Stimulated activated CD4-positive, alpha-beta T cell treated with anti-CD3 and anti-CD28 coated beads, Interleukin-12 subunit alpha, Interleukin-12 subunit beta, amount 100 ng/mL, for 24 hours (primary cell): ENCODE measurements at regions not wholly inside any gene's neighbourhood (a gene's known extent, or its start where the extent isn't known, plus 50 kb on each side); places are given as distances from the start of the nearest gene placed in this dataset.
"Not testable (repeated sequence)": the region's sequence is repeated elsewhere in the genome, so short reads cannot be mapped to it uniquely, and the experiment has no call there.

Source experiments
- DNase-seq, 2 experiments: peaks; one replicate each; pipeline ENCODE4 v3.0.0-alpha.2; 2020; ENCODE audit warnings: low read depth in 2 of 2

DNA sequence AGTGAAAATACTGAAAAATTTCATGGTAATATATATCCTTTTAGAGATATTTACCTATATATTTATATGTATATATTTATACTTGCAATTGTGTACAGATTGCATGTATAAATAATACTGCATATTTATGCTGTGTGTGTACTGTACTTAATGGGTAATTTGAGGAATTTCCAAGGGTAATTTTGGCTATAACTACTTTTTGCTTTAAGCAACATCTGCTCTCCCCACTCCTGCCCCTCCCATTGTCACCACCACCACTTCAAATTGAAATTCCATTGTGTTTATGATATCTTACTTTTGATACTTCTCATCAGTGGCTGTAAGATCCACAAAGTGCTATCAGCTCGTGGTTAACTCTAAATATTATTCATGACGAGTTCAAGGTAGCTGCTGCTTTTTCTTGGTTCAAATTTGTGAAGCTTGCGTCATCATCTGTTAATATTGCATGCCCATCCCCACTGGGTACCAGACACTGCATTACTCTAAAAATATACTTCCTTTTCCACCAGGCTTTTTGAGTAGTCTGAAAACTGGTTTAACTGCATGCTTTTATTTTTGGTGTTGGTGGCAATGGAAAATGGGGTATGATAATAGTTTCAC is 91.7 kb upstream of the MITF start:
- DNase-seq: no peak

DNA sequence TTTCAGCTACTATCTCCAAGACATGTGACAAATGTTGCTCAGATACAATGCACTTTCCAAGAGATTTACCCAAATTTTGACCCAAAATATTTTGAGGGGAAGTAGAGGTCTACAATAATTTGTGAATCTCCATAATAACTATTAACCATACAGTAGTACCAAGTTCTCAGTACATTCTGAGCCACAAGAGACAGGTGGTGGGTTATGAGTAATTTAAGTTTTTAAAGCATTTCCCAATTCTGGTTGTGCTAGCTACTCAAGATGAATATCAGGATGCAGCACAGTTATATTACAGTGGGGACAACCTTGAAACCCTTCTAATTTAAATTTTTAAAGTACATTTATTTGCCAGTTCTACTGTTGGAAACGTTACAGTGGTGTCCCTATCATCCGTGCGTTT is 92.2 kb upstream of the MITF start:
- DNase-seq: no peak

DNA sequence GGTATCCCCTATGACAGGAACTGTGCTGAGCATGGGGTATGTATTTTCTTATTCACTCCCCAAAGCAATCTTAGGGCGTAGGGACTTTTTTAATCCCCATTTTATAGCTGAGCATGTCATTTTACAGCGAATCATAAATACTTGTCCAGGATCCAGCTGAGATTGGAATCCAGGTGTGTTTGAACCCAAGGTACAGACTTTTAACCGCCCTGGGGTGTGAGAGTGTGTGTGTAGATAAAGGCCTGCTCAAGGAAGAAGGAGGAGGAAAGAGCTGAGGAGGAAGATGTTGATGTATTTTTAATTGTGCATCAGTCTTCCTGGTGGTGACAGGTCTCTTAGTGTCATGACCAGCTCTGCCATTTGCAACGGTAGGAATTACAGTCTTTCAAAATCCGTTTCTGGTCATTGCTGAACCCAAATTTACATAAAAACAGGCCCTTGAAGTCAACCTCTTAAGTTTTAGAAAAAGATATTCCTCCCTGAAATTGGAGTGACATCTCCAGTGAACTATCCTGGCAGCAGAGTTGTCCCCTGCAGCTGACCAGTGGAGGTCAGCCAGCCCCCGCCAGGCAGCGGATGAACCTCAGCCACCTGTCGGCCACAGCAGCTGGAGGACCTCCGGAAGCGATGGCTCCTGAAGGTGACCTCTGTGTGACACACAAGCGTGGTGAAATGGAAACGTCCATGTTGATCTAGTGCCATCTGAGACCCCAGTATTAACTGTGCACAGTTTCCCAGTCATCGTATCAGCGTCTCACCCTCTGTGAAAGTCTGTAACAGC is 92.8 kb upstream of the MITF start:
- no peak for DNase-seq

DNA sequence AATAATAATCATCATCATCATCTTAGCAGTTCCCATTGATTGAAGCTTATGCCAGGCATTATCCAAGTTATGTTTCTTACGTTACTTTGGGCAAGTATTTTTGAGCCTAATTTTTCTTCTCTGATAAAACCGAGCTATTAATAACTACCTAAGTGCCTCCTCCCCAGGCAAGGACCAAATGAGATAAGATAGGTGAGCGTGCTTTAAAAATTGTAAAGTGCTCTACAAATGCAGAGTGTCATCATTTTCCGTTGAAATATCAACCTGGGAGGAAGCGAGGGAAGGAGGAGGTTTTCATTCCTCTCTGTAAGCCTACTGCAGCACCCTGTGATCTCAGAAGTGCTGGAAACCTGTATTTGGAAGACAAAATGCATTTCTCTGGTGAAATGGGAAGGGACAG is 96.7 kb upstream of the MITF start:
- no peak for DNase-seq

DNA sequence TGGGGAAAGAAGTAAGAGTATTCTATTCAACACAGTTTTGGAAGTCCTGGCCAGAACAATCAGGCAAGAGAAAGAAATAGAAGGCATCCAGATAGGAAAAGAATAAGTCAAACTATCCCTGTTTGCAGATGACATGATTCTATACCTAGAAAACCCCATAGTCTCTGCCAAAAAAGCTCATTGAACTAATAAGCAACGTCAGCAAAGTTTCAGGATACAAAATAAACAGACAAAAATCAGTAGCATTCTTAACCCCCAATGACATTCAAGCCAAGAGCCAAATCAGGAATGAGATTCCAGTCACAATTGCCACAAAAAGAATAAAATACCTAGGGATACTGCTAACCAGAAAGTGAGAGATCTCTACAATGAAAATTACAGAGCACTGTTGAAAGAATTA is 99.4 kb upstream of the MITF start:
- no peak for DNase-seq

DNA sequence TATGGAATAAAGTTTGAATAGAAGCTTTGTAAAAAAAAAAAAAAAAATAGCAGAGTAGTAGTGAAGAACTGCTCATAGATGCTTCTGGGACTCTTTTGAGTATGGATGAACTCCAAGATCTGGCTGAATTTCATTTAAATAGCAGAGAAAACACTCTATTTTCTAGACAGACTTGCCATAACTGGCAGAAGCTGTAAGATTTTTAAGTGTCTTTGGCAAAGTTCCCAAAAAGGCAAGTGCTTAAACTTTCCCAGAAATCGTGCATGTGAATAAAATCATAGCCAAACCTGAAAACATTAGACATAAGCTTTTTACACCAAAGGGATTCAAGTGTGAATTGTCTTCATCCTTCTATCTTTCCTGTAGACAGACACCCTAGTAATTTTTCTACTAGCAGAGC is 110.3 kb upstream of the MITF start:
- DNase-seq: no peak

DNA sequence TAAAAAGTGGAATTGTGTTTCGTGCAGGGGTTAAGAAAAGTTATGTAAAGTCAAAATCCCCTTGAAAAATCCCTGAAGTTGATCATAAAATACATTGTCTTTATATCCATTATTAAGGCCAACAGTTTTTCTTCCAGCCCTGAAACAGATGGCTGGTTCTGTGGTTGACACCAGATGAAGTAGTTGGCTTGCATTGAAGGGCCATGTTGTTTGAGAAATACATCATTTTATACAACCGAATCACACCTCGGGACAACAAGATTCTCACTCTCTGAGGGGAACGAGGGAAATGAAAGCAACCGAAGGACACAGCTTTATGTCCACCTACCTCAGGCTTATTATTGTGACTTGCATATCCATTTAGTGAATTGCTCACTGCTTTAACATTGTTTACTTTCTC is 126.0 kb upstream of the MITF start:
- no peak for DNase-seq

DNA sequence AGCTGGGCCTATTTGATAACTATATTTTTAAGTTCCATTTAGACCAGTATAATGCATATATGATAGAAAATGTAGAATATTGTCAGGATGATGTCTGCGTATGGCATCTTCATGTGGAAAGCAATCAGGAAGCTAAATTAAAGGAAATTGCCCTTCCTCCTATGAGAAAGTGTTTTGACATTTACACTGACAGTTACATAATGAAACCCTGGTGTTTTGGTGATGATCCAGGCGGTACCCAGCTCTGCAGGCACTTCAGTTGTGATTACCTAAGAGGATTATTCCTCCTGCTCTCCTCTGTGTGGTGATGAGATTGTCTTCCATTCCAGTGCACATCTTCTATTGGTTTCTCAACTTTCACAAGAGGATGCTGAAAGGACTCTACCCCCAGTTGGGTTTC is 126.5 kb upstream of the MITF start:
- DNase-seq: no peak

DNA sequence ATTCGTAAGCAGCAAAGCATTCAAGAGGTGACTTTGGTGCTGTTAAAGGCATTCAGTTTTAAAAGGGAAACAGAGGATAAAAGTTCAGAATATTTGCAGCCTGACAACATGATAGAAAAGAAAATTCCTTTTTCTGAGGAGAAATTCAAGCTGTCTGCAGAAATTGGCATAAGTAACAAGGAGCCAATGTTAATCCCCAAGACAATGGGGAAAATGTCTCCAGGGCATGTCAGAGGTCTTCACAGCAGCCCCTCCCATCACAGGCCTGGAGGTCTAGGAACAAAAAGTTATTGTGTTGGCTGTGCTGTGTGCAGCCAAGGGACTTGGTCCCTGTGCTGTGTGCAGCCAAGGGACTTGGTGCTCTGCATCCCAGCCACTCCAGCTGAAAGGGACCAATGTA is 129.7 kb upstream of the MITF start:
- not testable (repeated sequence) for DNase-seq

DNA sequence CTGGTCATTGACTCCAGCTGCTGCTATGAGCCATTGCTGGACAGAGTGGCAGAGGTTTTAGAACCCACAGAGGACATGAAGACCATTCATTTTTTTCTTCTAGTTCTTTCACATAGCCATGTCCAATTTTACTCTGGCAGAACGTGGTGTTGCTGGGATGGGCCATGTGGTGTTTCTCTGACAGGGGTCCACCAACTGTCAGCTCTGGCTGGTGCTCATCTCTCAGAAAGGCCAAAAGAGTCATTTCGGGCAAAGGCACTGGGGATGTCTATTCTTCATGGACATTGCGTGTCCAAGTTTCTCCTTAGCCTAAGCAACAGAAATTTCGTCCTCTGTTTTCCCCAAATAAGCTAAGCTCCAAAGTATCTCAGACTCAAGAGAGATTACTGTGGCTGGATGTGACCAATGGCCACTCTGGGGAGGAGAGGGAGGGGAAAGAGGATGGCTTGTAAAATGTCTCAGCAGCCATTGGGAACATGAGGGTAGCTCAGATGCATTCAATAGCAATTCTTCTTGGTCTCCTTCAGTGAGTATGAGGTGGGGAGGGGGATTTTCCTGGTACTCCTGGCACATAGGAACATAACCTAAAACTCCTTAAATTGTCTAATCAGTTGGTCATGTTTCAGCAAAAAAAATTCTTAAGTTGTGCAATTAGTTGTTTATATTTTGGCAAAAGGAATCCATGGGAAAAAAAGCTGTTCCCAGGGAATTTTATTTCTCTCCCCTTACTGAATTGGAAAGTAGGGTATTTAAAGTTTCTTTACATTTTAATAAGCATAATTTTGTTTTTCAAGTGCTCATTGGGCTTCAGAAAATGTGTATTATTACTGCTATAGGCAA is 131.6 kb upstream of the MITF start:
- DNase-seq: no peak

DNA sequence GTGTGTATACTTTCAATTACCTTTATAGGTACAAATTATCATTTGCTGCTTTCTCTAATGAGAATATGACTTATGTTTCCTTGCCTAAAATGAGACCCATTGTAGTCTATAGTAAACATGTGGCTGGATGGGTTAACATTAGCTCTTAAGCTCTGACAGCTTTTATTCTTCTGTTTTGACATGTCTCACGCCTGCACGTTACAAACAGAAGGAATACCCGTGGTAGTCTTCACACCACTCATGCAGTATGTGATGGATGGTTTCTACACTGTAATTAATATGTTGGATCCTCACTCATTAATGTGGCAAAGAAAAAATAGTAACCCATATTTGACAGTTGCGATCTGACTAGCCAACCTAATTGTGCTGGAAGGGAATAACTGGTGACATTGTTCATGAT is 133.4 kb upstream of the MITF start:
- no peak for DNase-seq

DNA sequence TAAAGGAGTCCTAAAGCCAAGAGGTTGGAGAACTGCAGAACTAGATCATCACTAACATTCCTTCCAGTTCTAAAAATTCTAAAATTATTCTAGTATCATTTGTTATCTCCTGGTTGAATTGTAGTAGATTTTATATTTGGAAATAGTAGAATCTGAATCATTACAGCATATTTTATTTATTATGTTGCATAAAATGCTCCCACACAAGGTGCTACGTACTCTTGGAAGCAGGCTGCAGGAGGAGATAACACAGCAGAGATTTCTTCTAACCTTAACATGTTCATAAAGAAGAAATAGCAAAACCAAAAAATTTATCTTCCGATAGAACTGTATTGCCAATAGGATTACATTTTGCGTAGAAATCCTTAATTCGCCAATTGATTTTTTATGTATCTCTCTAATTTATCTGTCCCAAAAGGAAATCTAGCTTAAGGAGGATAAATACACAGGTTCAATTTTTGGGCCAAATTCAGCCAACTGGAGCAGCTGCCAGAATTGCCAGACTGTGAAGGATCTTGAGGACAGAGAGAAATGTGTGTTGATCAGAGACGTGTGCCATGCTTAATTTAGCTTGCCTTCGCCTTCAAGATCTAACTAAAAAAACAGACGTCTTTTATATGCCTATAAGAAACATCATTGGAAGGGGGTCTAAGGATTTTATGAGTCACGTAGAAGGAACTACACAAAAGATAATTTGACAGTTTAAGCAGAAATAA is 134.4 kb upstream of the MITF start:
- DNase-seq: no peak

DNA sequence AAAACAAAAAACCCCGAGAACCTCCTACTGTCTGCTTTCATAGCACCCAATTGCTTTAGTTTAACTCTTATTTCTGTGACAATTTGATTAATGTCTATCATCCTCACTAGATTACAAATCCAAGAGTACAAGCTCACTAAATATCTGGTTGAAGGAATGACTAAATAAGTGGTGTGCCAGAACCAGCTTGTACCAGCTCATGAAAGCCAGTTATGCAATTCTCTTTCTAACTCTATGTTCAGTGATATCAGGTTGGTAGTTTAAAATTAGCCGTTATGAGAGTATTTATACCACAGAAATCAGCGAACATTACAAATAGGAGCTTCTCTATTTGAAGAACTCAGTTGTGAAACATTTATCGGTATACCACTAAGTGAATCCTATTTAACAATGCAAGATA is 137.2 kb upstream of the MITF start:
- DNase-seq: no peak

DNA sequence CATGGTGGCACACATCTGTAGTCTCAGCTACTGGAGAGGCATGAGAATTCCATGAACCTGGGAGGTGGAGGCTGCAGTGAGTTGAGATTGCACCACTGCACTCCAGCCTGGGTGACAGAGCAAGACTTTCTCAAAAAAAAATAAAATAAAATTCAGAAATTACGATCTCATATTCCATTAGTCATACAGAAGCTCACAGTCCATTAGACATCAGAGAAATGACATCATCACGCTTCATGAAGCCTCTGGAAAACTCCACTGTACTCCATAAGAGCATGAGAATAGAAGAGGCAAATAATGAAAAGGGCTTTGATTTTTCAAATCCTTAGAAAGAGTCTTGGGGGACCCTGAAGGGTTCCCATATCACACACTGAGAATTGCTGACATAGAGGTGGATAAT is 145.0 kb upstream of the MITF start:
- DNase-seq: no peak

DNA sequence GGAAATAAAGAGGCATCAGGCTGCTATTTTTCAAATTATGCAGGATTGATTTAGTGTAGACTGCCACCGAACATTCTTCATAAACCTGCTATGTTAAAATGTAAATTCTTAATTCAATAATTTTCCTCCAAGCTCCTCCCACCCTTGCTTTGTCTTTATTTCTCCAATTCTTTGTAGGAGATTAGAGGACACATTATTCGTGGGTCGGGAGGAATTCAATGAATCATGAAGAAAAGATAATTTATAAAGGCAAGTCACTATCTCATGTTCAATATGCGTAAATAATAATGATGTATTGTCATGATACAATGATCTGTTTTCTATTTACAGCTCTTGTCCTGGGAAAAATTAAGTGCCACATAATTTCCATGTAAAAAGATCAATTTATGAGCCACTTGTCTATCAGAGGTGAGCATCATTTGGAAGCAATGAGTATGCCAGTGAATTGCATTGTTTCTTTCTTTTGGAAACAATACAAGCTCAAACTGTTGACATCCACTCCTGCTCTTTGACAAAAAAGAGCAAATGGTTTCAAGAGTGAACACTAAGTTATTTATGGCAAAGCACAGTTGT is 148.0 kb upstream of the MITF start:
- no peak for DNase-seq

DNA sequence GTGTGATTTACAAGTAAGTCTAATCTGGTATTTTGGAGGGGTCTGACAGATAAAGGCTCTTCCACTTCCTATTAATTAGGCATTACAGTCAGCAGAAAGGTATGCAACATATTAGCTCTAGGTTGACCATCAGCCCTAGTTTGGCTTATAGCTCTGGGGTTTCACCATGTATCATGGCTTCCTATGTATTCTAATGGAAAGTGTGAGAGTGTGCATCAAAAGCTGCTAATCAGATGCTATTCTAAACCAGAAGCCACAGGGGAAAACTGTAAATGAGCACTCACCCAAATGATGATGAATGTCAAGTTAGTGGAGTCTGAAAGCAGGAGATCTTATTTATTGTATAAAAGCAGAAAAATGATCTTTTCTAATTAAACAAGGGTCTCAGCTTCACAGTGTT is 149.2 kb upstream of the MITF start:
- DNase-seq: no peak

DNA sequence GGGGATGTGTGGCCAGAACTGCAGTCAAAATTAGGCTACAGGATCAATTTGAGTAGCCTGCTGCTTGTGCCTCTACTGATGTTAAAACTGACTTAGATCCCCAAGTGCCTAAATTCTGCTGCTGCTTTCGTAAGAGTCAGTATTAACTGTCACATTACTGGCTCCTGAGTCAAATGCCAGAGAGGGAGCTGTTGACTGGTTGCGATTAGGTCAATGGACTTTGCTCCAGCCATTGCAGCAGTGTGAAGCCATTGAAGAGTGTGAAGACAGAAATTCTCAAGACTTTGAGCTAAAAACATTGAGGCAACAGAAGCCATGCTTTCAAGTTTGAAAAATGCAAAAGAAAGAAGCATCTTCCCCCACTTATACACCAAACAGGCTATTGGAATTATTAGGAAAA is 151.1 kb upstream of the MITF start:
- no peak for DNase-seq

DNA sequence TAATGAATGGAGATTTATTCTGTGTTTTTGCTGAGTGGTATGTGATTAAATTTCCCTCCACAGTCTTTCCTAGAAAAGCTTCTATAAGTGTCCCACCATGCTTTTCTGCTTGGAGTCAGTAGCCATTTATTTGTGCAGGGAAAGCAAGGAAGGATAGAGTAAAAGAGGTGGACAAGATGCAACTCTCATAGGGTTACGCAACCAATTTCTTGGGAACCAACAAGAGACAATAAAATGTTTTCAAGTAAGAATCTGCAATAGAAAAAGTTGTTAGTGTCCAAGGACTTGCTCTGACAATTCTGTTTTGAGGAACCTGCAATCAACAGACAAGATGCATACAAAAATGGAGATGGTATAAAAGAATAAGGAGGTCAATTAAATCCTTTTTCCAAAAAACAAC is 153.8 kb upstream of the MITF start:
- no peak for DNase-seq

DNA sequence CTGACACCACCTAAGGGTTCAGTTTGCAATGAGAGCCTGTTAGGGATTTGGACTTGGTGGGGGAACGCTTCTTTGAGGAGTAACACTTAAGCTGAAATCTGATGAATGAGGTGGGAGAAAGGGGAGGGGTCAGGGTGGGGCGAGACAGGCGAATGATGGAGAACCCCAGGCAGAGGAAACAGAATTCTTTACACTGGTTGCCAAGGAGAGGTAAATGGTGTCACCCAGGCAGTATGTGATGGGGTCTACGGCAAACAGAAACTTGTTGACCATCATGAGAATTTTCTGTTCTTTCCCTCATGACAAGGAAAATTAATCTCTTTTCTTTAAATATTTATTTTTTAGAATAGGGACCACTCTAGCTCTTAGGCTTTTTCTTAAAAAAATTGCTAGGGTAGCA is 157.2 kb upstream of the MITF start:
- DNase-seq: no peak

DNA sequence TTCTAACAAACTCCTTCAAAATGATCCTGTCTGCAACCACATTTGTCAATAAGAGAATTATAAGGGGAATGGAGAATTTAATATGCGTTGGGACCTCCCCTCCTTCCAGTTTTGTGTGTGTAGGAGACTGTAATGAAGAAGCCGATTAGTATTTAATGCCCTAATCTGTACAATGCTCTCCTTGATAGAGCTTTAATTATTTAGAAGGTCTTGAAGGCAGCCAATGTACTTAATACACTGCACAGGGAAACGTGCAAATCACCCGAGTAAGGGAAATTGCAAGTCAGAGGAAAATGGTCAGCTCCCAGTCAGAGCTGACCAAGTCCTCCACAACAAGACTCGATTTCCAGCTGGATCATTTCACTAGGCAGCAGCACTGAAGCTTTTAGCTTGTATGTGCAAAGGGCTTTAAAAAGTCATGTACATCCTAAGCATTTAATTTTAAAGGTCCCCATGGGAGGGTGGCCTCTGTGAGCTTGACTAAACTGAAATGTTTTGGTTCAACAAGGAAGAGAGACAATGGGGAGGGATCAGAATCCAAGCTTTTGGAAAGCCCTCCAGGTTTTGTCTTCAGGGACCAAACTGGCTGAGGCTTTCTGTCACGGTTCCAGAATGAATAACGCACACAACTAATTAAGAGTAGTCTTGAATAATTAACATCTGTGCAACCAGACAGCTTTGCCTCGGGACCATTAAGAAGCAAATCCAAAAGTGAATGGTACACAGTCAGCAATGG is 159.8 kb upstream of the MITF start:
- DNase-seq: no peak

DNA sequence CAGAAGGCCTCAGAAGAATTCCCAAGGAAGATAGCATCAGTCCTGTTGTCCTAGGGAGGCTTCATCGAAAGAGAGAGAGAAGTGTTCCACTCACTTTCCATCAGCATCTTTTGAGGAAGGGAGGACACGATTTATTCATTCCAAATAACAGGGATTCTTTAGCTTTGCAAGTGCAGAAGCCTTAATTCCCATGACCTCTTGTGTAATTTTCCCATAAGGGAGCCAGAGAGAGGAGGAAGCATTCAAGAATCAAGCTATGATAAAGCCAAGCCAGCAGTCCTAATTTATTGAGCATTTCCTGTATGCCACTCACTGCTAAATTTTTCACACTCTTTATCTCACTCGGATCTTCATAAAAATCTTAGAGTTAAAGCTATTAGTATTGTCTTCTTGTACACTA is 169.7 kb upstream of the MITF start:
- no peak for DNase-seq
